Mesenchymal stem cell (in vitro differentiated cells and primary cell): ENCODE measurements at regions not wholly inside any gene's neighbourhood (a gene's known extent, or its start where the extent isn't known, plus 50 kb on each side); places are given as distances from the start of the nearest gene placed in this dataset.

Experiments
- DNase-seq: peaks from one replicate; pipeline ENCODE4 v3.0.0-alpha.2; 2013
- H2AFZ ChIP-seq: one replicate; pipeline ENCODE4 v1.6.1; 2013; ENCODE audit warnings: low read depth, mild to moderate bottlenecking, control low read depth, inconsistent platforms, low read length, moderate library complexity
- H2AK5ac ChIP-seq: 2 replicates; pipeline ENCODE4 v1.6.1; 2013; ENCODE audit warnings: low read length, moderate library complexity, mild to moderate bottlenecking, inconsistent platforms; ENCODE audit not compliant: severe bottlenecking
- H2BK120ac ChIP-seq: one replicate; pipeline ENCODE4 v1.6.1; 2013; ENCODE audit warnings: low read depth, mild to moderate bottlenecking, inconsistent platforms, low read length, moderate library complexity
- H2BK12ac ChIP-seq, 2 experiments: one replicate each; pipeline ENCODE4 v1.6.1; 2013; ENCODE audit warnings: inconsistent platforms in 2 of 2, low read length in 2 of 2, mild to moderate bottlenecking in 2 of 2, moderate library complexity in 2 of 2, control low read depth in 1 of 2
- H2BK15ac ChIP-seq: one replicate; pipeline ENCODE4 v1.6.1; 2013; ENCODE audit warnings: mild to moderate bottlenecking, low read depth, inconsistent platforms; ENCODE audit not compliant: poor library complexity, severe bottlenecking
- H2BK5ac ChIP-seq: 2 replicates; pipeline ENCODE4 v1.6.1; 2013; ENCODE audit warnings: low read depth, mild to moderate bottlenecking, low read length, control low read depth, inconsistent platforms; ENCODE audit not compliant: poor library complexity, severe bottlenecking
- H3K14ac ChIP-seq, 2 experiments: one replicate each; pipeline ENCODE4 v1.6.1; 2013; ENCODE audit warnings: inconsistent platforms in 2 of 2, low read length in 2 of 2, control low read depth in 1 of 2, mild to moderate bottlenecking in 1 of 2, moderate library complexity in 1 of 2
- H3K18ac ChIP-seq, 2 experiments: one replicate each; pipeline ENCODE4 v1.6.1; 2013; ENCODE audit warnings: inconsistent platforms in 2 of 2, low read length in 2 of 2, control low read depth in 1 of 2, low read depth in 1 of 2, mild to moderate bottlenecking in 1 of 2
- H3K23ac ChIP-seq, 2 experiments: one replicate each; pipeline ENCODE4 v1.6.1; 2013; ENCODE audit warnings: inconsistent platforms in 2 of 2, low read length in 2 of 2, mild to moderate bottlenecking in 2 of 2, moderate library complexity in 2 of 2, control low read depth in 1 of 2
- H3K27ac ChIP-seq: 2 replicates; pipeline ENCODE4 v1.5.1; 2013; ENCODE audit warnings: mild to moderate bottlenecking, moderate library complexity, low read length, control low read depth, inconsistent platforms; ENCODE audit not compliant: poor library complexity, severe bottlenecking
- H3K27me3 ChIP-seq, 2 experiments: 2 replicates each; pipeline versions ENCODE4 v1.6.1 to v1.7.0; 2013; ENCODE audit warnings: low read length in 2 of 2, mild to moderate bottlenecking in 2 of 2, moderate library complexity in 2 of 2, control low read depth in 1 of 2, inconsistent platforms in 1 of 2; ENCODE audit not compliant: control insufficient read depth in 1 of 2, insufficient read depth in 1 of 2
- H3K36me3 ChIP-seq, 2 experiments: 2 replicates each; pipeline versions ENCODE4 v1.6.1 to v1.7.0; 2013; ENCODE audit warnings: low read length in 2 of 2, control low read depth in 1 of 2, inconsistent platforms in 1 of 2, low read depth in 1 of 2, mild to moderate bottlenecking in 1 of 2; ENCODE audit not compliant: insufficient read depth in 2 of 2, control insufficient read depth in 1 of 2
- H3K4ac ChIP-seq, 2 experiments: one replicate each; pipeline ENCODE4 v1.6.1; 2013; ENCODE audit warnings: inconsistent platforms in 2 of 2, low read length in 2 of 2, mild to moderate bottlenecking in 2 of 2, moderate library complexity in 2 of 2, control low read depth in 1 of 2, low read depth in 1 of 2
- H3K4me1 ChIP-seq: 2 replicates; pipeline ENCODE4 v1.6.1; 2013; ENCODE audit warnings: low read depth, low read length, control low read depth; ENCODE audit not compliant: control insufficient read depth, insufficient read depth
- H3K4me2 ChIP-seq: 2 replicates; pipeline ENCODE4 v1.6.1; 2013; ENCODE audit warnings: low read length, mild to moderate bottlenecking, inconsistent platforms; ENCODE audit not compliant: poor library complexity, severe bottlenecking
- H3K4me3 ChIP-seq, 2 experiments: 2 replicates each; pipeline versions ENCODE4 v1.5.1 to v1.7.0; 2013; ENCODE audit warnings: low read length in 2 of 2, mild to moderate bottlenecking in 2 of 2, control low read depth in 1 of 2, low read depth in 1 of 2; ENCODE audit not compliant: insufficient read depth in 1 of 2
- H3K79me1 ChIP-seq: replicated peaks from 2 replicates; pipeline ENCODE4 v1.6.1; 2013; ENCODE audit warnings: mild to moderate bottlenecking, control low read depth, low read length, inconsistent platforms; ENCODE audit not compliant: poor library complexity, severe bottlenecking
- H3K9ac ChIP-seq: 2 replicates; pipeline ENCODE4 v1.7.0; 2013; ENCODE audit warnings: mild to moderate bottlenecking, low read length, moderate library complexity
- H3K9me3 ChIP-seq: 2 replicates; pipeline ENCODE4 v1.7.0; 2013; ENCODE audit warnings: mild to moderate bottlenecking, low read length; ENCODE audit not compliant: control insufficient read depth
- H4K8ac ChIP-seq: one replicate; pipeline ENCODE4 v1.6.1; 2013; ENCODE audit warnings: inconsistent platforms, mild to moderate bottlenecking, low read length, moderate library complexity
- H4K91ac ChIP-seq: one replicate; pipeline ENCODE4 v1.6.1; 2013; ENCODE audit warnings: mild to moderate bottlenecking, low read length, inconsistent platforms
- WGBS: methylation state at CpG from one replicate; pipeline ENCODE4 v1.1.7; 2013; ENCODE audit warnings: mixed read lengths; 5-methylcytosine and 5-hydroxymethylcytosine counted together

- peak overlapping the region in 1 of 2 experiments; percentile 34 for H3K4me3 ChIP-seq
- no peak overlapping the region for H3K27ac ChIP-seq
- no peak overlapping the region for H3K23ac ChIP-seq
- H2BK12ac ChIP-seq, result no peak overlapping the region
- no peak overlapping the region for H2BK15ac ChIP-seq
- peaks cover 4% of the 10 kb centered on the region for H3K9me3 ChIP-seq
- H3K79me1 ChIP-seq, result no peaks in the 10 kb centered on the region
- no peak overlapping the region for H4K91ac ChIP-seq
- H3K4me2 ChIP-seq, result no peak overlapping the region
- peaks cover 0 to 15% of the 10 kb centered on the region in 2 experiments for H3K27me3 ChIP-seq
- no peak overlapping the region for H2AFZ ChIP-seq
- peaks cover 9% of the 10 kb centered on the region for H3K4me1 ChIP-seq
- H3K4ac ChIP-seq, result no peak overlapping the region
- WGBS, result 24% methylated on average over 12 of the region's 12 CpGs
- no peak overlapping the region for H3K14ac ChIP-seq
- peak; percentile 65 for DNase-seq
- H2AK5ac ChIP-seq, result peak overlapping the region; percentile 68
- no peaks in the 10 kb centered on the region for H3K36me3 ChIP-seq
- no peak overlapping the region for H2BK5ac ChIP-seq
- no peak overlapping the region for H2BK120ac ChIP-seq
- H4K8ac ChIP-seq, result no peak overlapping the region
- no peak overlapping the region for H3K18ac ChIP-seq
- H3K9ac ChIP-seq, result peak overlapping the region; percentile 34
Measured at GRCh38 chr17:65278050-65278819, 141.1 kb downstream of the RGS9 start.

GRCh38 chr17:65277576-65277975, 140.4 kb downstream of the RGS9 start:
- H3K9me3 ChIP-seq, result peaks cover 1% of the 10 kb centered on the region
- no peak overlapping the region for H2BK5ac ChIP-seq
- H3K27ac ChIP-seq, result peak overlapping the region; percentile 31
- peak overlapping the region in 1 of 2 experiments; percentile 34 for H3K4me3 ChIP-seq
- no peak overlapping the region for H3K23ac ChIP-seq
- H3K4ac ChIP-seq, result no peak overlapping the region
- H3K18ac ChIP-seq, result no peak overlapping the region
- H2BK120ac ChIP-seq, result no peak overlapping the region
- DNase-seq, result no peak
- H3K27me3 ChIP-seq, result peaks cover 0 to 15% of the 10 kb centered on the region in 2 experiments
- no peaks in the 10 kb centered on the region for H3K79me1 ChIP-seq
- 56% methylated on average over 10 of the region's 10 CpGs for WGBS
- no peak overlapping the region for H2AK5ac ChIP-seq
- H2BK15ac ChIP-seq, result no peak overlapping the region
- no peak overlapping the region for H2BK12ac ChIP-seq
- no peak overlapping the region for H4K8ac ChIP-seq
- no peak overlapping the region for H2AFZ ChIP-seq
- H3K36me3 ChIP-seq, result no peaks in the 10 kb centered on the region
- H3K4me2 ChIP-seq, result peak overlapping the region; percentile 67
- H4K91ac ChIP-seq, result no peak overlapping the region
- peak overlapping the region; percentile 34 for H3K9ac ChIP-seq
- H3K14ac ChIP-seq, result no peak overlapping the region
- H3K4me1 ChIP-seq, result peaks cover 9% of the 10 kb centered on the region
